ENCODE measurements at regions not wholly inside any gene's neighbourhood (a gene's known extent, or its start where the extent isn't known, plus 50 kb on each side); places are given as distances from the start of the nearest gene placed in this dataset.
"Not testable (repeated sequence)": the region's sequence is repeated elsewhere in the genome, so short reads cannot be mapped to it uniquely, and the experiment has no call there.

DNA sequence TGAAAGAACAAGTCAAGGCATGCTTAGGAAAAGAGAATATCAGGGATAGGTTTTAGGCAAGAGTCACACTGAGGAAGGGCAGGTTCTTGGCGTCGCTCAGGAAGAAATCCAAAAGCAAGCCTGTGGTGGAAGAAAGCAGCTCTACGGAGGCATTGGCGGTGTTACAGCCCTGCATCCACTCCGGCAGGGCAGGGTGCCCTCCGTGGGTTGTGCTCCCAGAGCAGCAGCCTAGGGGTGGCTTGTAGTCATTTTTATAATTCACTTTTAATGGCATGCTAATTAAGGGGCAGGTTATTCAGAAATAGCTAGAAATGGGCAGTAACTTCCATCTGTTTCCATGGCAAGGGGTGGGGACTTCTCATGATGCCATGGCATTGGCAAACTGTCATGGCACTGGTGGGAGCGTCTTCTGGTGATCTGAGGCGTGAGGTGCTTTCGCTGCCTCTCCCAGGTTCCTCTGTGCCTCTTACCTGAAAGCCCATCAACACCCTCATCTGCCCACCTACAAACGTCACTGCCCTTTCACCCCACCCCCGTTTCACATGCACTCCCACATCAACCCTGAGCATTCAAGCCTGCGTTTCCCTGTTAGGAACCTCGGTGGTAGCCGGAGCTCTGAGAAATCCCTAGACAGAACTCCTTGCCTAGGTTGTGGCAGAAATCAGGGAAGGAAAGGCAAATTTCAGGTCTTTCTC lies 1763.8 kb upstream of the TPTE start:
- peaks cover 40% of the 10 kb centered on the region for H3K9me3 Mint-ChIP-seq (ENCODE audit: low read depth)
- not testable (repeated sequence) for H3K4me3 Mint-ChIP-seq (ENCODE audit: low read depth); H3K4me1 Mint-ChIP-seq (ENCODE audit: low read depth); H3K27me3 Mint-ChIP-seq; DNase-seq (ENCODE audit: low spot score, unreplicated experiment); H3K36me3 Mint-ChIP-seq (ENCODE audit: insufficient read depth); H3K27ac Mint-ChIP-seq

- peaks cover 46% of the 10 kb centered on the region for H3K9me3 Mint-ChIP-seq (ENCODE audit: low read depth)
- not testable (repeated sequence) for H3K27me3 Mint-ChIP-seq; H3K4me3 Mint-ChIP-seq (ENCODE audit: low read depth); H3K36me3 Mint-ChIP-seq (ENCODE audit: insufficient read depth); H3K27ac Mint-ChIP-seq; DNase-seq (ENCODE audit: low spot score, unreplicated experiment); H3K4me1 Mint-ChIP-seq (ENCODE audit: low read depth)
Measured at GRCh38 chr21:8758921-8759367, 1762.4 kb upstream of the TPTE start.

DNA sequence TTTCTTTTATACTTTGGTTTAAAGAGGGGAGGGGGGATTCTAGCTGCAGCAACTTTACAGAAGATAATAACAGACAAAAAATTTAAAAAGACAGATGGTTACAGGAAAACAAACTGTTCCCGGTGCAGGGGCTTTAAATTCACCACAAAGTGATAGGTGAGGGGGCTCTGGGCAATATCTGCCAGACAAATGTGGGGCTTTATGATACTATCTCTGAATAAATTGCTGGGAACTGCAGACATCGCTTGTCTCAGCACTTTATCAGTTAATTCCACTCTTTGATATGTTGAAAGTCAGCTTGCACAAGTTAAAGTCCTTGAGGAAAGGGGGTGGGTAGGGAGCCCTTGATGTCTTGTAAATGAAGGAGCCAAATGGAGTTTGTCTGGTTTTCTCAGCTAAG lies 1759.1 kb upstream of the TPTE start:
- H3K4me3 Mint-ChIP-seq (ENCODE audit: low read depth); H3K27ac Mint-ChIP-seq: not testable (repeated sequence)
- H3K9me3 Mint-ChIP-seq (ENCODE audit: low read depth) = peaks cover 55% of the 10 kb centered on the region

DNA sequence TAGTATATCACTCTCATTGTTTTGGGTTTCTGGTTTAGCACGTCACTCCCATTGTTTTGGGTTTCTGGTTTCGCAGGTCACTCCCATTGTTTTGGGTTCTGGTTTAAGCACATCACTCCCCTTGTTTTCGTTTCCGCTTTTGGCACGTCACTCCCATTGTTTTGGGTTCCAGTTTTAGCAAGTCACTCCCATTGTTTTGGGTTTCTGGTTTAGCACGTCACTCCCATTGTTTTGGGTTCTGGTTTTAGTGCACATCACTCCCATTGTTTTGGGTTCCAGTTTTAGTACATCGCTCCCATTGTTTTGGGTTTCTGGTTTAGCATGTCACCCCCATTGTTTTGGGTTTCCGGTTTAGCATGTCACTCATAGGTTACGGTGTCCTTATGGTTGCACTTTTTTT lies 1757.0 kb upstream of the TPTE start:
- not testable (repeated sequence) for H3K4me3 Mint-ChIP-seq (ENCODE audit: low read depth); DNase-seq (ENCODE audit: low spot score, unreplicated experiment); H3K36me3 Mint-ChIP-seq (ENCODE audit: insufficient read depth); H3K27me3 Mint-ChIP-seq; H3K4me1 Mint-ChIP-seq (ENCODE audit: low read depth); H3K27ac Mint-ChIP-seq
- peaks cover 43% of the 10 kb centered on the region for H3K9me3 Mint-ChIP-seq (ENCODE audit: low read depth)

More for the DNA sequence above, 1759.1 kb upstream of the TPTE start:
- not testable (repeated sequence) for H3K36me3 Mint-ChIP-seq (ENCODE audit: insufficient read depth); H3K4me1 Mint-ChIP-seq (ENCODE audit: low read depth); H3K27me3 Mint-ChIP-seq; DNase-seq (ENCODE audit: low spot score, unreplicated experiment)

DNA sequence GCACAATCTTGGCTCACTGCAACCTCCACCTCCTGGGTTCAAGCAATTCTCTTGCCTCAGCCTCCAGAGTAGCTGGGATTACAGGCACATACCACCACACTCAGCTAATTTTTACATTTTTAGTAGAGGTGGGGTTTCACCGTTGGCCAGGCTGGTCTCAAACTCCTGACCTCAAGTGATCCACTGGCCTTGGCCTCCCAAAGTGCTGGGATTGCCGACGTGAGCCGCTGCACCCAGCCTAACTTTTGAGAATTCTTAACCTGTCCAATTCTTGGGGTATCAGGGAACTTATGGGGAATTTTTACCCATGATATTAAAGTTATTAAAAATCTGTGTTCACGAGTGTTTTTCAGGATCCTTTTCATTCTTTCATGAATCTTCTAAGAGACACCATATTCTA lies 1755.2 kb upstream of the TPTE start:
- H3K27me3 Mint-ChIP-seq; H3K4me1 Mint-ChIP-seq (ENCODE audit: low read depth); H3K4me3 Mint-ChIP-seq (ENCODE audit: low read depth); DNase-seq (ENCODE audit: low spot score, unreplicated experiment); H3K27ac Mint-ChIP-seq; H3K36me3 Mint-ChIP-seq (ENCODE audit: insufficient read depth): not testable (repeated sequence)
- H3K9me3 Mint-ChIP-seq (ENCODE audit: low read depth) = peaks cover 44% of the 10 kb centered on the region

DNA sequence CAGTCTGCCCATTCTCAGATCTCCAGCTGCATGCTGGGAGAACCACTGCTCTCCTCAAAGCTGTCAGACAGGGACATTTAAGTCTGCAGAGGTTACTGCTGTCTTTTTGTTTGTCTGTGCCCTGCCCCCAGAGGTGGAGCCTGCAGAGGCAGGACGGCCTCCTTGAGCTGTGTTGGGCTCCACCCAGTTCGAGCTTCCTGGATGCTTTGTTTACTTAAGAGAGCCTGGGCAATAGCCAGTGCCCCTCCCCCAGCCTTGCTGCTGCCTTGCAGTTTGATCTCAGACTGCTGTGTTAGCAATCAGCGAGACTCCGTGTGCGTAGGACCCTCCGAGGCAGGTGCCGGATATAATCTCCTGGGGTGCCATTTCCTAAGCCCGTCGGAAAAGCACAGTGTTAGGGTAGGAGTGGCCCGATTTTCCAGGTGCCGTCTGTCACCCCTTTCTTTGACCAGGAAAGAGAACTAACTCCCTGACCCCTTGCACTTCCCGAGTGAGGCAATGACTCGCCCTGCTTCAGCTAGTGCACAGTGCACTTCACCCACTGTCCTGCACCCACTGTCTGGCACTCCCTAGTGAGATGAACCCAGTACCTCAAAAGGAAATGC lies 1748.4 kb upstream of the TPTE start:
- H3K27ac Mint-ChIP-seq; H3K4me1 Mint-ChIP-seq (ENCODE audit: low read depth); H3K27me3 Mint-ChIP-seq; H3K4me3 Mint-ChIP-seq (ENCODE audit: low read depth); DNase-seq (ENCODE audit: low spot score, unreplicated experiment); H3K36me3 Mint-ChIP-seq (ENCODE audit: insufficient read depth): not testable (repeated sequence)
- H3K9me3 Mint-ChIP-seq (ENCODE audit: low read depth) = peaks cover 26% of the 10 kb centered on the region

GRCh38 chr21:8775591-8776215 lies 1745.7 kb upstream of the TPTE start:
- H3K4me3 Mint-ChIP-seq (ENCODE audit: low read depth); H3K27ac Mint-ChIP-seq; DNase-seq (ENCODE audit: low spot score, unreplicated experiment); H3K4me1 Mint-ChIP-seq (ENCODE audit: low read depth); H3K27me3 Mint-ChIP-seq; H3K36me3 Mint-ChIP-seq (ENCODE audit: insufficient read depth): not testable (repeated sequence)
- peaks cover 26% of the 10 kb centered on the region for H3K9me3 Mint-ChIP-seq (ENCODE audit: low read depth)

DNA sequence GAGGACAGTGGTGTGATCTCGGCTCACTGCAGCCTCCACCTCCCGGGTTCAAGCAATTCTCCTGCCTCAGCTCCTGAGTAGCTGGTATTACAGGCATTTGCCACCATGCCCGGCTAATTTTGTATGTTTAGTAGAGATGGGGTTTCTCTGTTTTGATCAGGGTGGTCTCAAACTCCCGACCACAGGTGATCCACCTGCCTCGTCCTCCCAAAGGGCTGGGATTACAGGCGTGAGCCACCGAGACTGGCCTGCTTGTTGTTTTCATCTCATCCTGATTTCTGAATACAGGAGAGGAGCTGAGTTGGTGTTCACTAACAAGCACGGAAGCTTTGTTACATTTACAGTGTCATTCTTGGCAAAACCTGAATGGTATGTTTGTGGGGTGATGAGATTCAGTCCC lies 1744.1 kb upstream of the TPTE start:
- not testable (repeated sequence) for DNase-seq (ENCODE audit: low spot score, unreplicated experiment); H3K36me3 Mint-ChIP-seq (ENCODE audit: insufficient read depth); H3K27me3 Mint-ChIP-seq; H3K4me1 Mint-ChIP-seq (ENCODE audit: low read depth); H3K27ac Mint-ChIP-seq; H3K4me3 Mint-ChIP-seq (ENCODE audit: low read depth)
- H3K9me3 Mint-ChIP-seq (ENCODE audit: low read depth) = peaks cover 24% of the 10 kb centered on the region

- H3K27ac Mint-ChIP-seq; DNase-seq (ENCODE audit: low spot score, unreplicated experiment); H3K27me3 Mint-ChIP-seq; H3K36me3 Mint-ChIP-seq (ENCODE audit: insufficient read depth); H3K4me1 Mint-ChIP-seq (ENCODE audit: low read depth); H3K4me3 Mint-ChIP-seq (ENCODE audit: low read depth): not testable (repeated sequence)
- peaks cover 23% of the 10 kb centered on the region for H3K9me3 Mint-ChIP-seq (ENCODE audit: low read depth)
Measured at GRCh38 chr21:8778323-8779085, 1742.9 kb upstream of the TPTE start.

GRCh38 chr21:8812840-8813239 lies 1708.5 kb upstream of the TPTE start:
- not testable (repeated sequence) for H3K27me3 Mint-ChIP-seq; H3K36me3 Mint-ChIP-seq (ENCODE audit: insufficient read depth); DNase-seq (ENCODE audit: low spot score, unreplicated experiment); H3K9me3 Mint-ChIP-seq (ENCODE audit: low read depth); H3K4me1 Mint-ChIP-seq (ENCODE audit: low read depth); H3K4me3 Mint-ChIP-seq (ENCODE audit: low read depth); H3K27ac Mint-ChIP-seq

DNA sequence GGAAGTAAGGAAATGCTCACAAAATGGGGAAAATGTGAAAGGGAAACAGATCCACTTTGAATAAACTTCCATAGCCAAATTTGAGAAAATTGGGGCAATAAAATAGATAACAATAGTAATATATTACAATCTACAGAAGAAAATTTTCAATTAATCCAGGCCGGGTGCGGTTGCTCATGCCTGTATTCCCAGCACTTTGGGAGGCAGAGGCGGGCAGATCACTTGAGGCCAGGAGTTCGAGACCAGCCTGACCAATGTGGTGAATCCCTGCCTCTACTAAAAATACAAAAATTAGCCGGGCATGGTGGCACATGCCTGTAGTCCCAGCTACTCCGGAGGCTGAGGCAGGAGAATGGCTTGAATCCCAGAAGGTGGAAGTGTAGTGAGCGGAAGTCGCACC lies 1687.1 kb upstream of the TPTE start:
- DNase-seq (ENCODE audit: low spot score, unreplicated experiment); H3K4me3 Mint-ChIP-seq (ENCODE audit: low read depth); H3K4me1 Mint-ChIP-seq (ENCODE audit: low read depth); H3K27me3 Mint-ChIP-seq; H3K36me3 Mint-ChIP-seq (ENCODE audit: insufficient read depth); H3K27ac Mint-ChIP-seq; H3K9me3 Mint-ChIP-seq (ENCODE audit: low read depth): not testable (repeated sequence)

Data from progenitor cell of endocrine pancreas (in vitro differentiated cells).